ENCODE measurements at regions not wholly inside any gene's neighbourhood (a gene's known extent, or its start where the extent isn't known, plus 50 kb on each side); places are given as distances from the start of the nearest gene placed in this dataset.
"Not testable (repeated sequence)": the region's sequence is repeated elsewhere in the genome, so short reads cannot be mapped to it uniquely, and the experiment has no call there.

GRCh38 chr5:82886911-82887310 lies 190.3 kb downstream of the TMEM167A start:
- DNase-seq, result no peak
- Mint-ChIP-seq H3K4me3 (no peak overlapping the region), H3K27me3 (peaks cover 9% of the 10 kb centered on the region), H3K9me3 (no peaks in the 10 kb centered on the region), H3K4me1 (ENCODE audit: low read depth) (peaks cover 27% of the 10 kb centered on the region), H3K36me3 (ENCODE audit: low read depth) (no peaks in the 10 kb centered on the region), H3K27ac (no peak overlapping the region)

GRCh38 chr5:82885627-82886389 lies 191.4 kb downstream of the TMEM167A start:
- Mint-ChIP-seq H3K4me1 (ENCODE audit: low read depth) (peaks cover 36% of the 10 kb centered on the region), H3K27ac (no peak overlapping the region), H3K27me3 (peaks cover 9% of the 10 kb centered on the region), H3K9me3 (no peaks in the 10 kb centered on the region), H3K4me3 (no peak overlapping the region), H3K36me3 (ENCODE audit: low read depth) (no peaks in the 10 kb centered on the region)
- DNase-seq, result no peak

GRCh38 chr5:82884821-82885471 lies 192.2 kb downstream of the TMEM167A start:
- H3K27me3 Mint-ChIP-seq, result peaks cover 9% of the 10 kb centered on the region
- H3K9me3 Mint-ChIP-seq, result peaks cover 7% of the 10 kb centered on the region
- H3K4me1 Mint-ChIP-seq (ENCODE audit: low read depth), result peaks cover 36% of the 10 kb centered on the region
- H3K36me3 Mint-ChIP-seq (ENCODE audit: low read depth), result no peaks in the 10 kb centered on the region
- no peak overlapping the region for H3K27ac Mint-ChIP-seq
- DNase-seq, result no peak
- H3K4me3 Mint-ChIP-seq, result no peak overlapping the region

- peak overlapping the region; percentile 23 for H3K27ac Mint-ChIP-seq
- H3K27me3 Mint-ChIP-seq, result peaks cover 9% of the 10 kb centered on the region
- H3K36me3 Mint-ChIP-seq (ENCODE audit: low read depth), result no peaks in the 10 kb centered on the region
- H3K9me3 Mint-ChIP-seq, result peaks cover 26% of the 10 kb centered on the region
- peaks cover 36% of the 10 kb centered on the region for H3K4me1 Mint-ChIP-seq (ENCODE audit: low read depth)
- H3K4me3 Mint-ChIP-seq, result no peak overlapping the region
- DNase-seq, result no peak
Observed at GRCh38 chr5:82882316-82882715, 194.9 kb downstream of the TMEM167A start.

GRCh38 chr5:82881571-82882174 lies 195.5 kb downstream of the TMEM167A start:
- DNase-seq, result no peak
- H3K9me3 Mint-ChIP-seq, result peaks cover 28% of the 10 kb centered on the region
- H3K4me1 Mint-ChIP-seq (ENCODE audit: low read depth), result peaks cover 36% of the 10 kb centered on the region
- peaks cover 7% of the 10 kb centered on the region for H3K27me3 Mint-ChIP-seq
- no peaks in the 10 kb centered on the region for H3K36me3 Mint-ChIP-seq (ENCODE audit: low read depth)
- peak overlapping the region; percentile 77 for H3K27ac Mint-ChIP-seq
- H3K4me3 Mint-ChIP-seq, result peak overlapping the region; percentile 1

GRCh38 chr5:82879089-82879488 lies 198.1 kb downstream of the TMEM167A start:
- Mint-ChIP-seq H3K36me3 (ENCODE audit: low read depth) (no peaks in the 10 kb centered on the region), H3K4me3 (no peak overlapping the region), H3K27me3 (peaks cover 5% of the 10 kb centered on the region), H3K27ac (no peak overlapping the region), H3K4me1 (ENCODE audit: low read depth) (peaks cover 23% of the 10 kb centered on the region), H3K9me3 (peaks cover 31% of the 10 kb centered on the region)
- no peak for DNase-seq

GRCh38 chr5:82873452-82873851 lies 203.7 kb downstream of the TMEM167A start:
- Mint-ChIP-seq H3K27me3 (peaks cover 7% of the 10 kb centered on the region), H3K27ac (no peak overlapping the region), H3K4me3 (no peak overlapping the region), H3K9me3 (peaks cover 18% of the 10 kb centered on the region), H3K4me1 (ENCODE audit: low read depth) (no peaks in the 10 kb centered on the region), H3K36me3 (ENCODE audit: low read depth) (no peaks in the 10 kb centered on the region)
- no peak for DNase-seq

- H3K36me3 Mint-ChIP-seq (ENCODE audit: low read depth); H3K4me1 Mint-ChIP-seq (ENCODE audit: low read depth); DNase-seq; H3K4me3 Mint-ChIP-seq; H3K27ac Mint-ChIP-seq; H3K27me3 Mint-ChIP-seq: not testable (repeated sequence)
- H3K9me3 Mint-ChIP-seq, result peaks cover 12% of the 10 kb centered on the region
Observed at GRCh38 chr5:82872321-82873288, 204.6 kb downstream of the TMEM167A start.

- H3K4me3 Mint-ChIP-seq, result no peak overlapping the region
- no peaks in the 10 kb centered on the region for H3K4me1 Mint-ChIP-seq (ENCODE audit: low read depth)
- no peak overlapping the region for H3K27ac Mint-ChIP-seq
- no peak for DNase-seq
- H3K27me3 Mint-ChIP-seq, result no peaks in the 10 kb centered on the region
- H3K36me3 Mint-ChIP-seq (ENCODE audit: low read depth), result no peaks in the 10 kb centered on the region
- no peaks in the 10 kb centered on the region for H3K9me3 Mint-ChIP-seq
Observed at GRCh38 chr5:82865625-82866024, 211.6 kb downstream of the TMEM167A start.

GRCh38 chr5:82863266-82863665 lies 213.9 kb downstream of the TMEM167A start:
- H3K27me3 Mint-ChIP-seq, result no peaks in the 10 kb centered on the region
- no peak overlapping the region for H3K27ac Mint-ChIP-seq
- no peak overlapping the region for H3K4me3 Mint-ChIP-seq
- H3K4me1 Mint-ChIP-seq (ENCODE audit: low read depth), result no peaks in the 10 kb centered on the region
- H3K9me3 Mint-ChIP-seq, result no peaks in the 10 kb centered on the region
- H3K36me3 Mint-ChIP-seq (ENCODE audit: low read depth), result no peaks in the 10 kb centered on the region
- DNase-seq, result no peak

- Mint-ChIP-seq H3K4me1 (ENCODE audit: low read depth) (no peaks in the 10 kb centered on the region), H3K36me3 (ENCODE audit: low read depth) (no peaks in the 10 kb centered on the region), H3K9me3 (no peaks in the 10 kb centered on the region), H3K4me3 (no peak overlapping the region), H3K27ac (no peak overlapping the region), H3K27me3 (no peaks in the 10 kb centered on the region)
- DNase-seq, result no peak
Observed at GRCh38 chr5:82862711-82863110, 214.5 kb downstream of the TMEM167A start.

GRCh38 chr5:82862261-82862660 lies 214.9 kb downstream of the TMEM167A start:
- Mint-ChIP-seq H3K4me3 (no peak overlapping the region), H3K4me1 (ENCODE audit: low read depth) (no peaks in the 10 kb centered on the region), H3K36me3 (ENCODE audit: low read depth) (no peaks in the 10 kb centered on the region), H3K27ac (no peak overlapping the region), H3K9me3 (no peaks in the 10 kb centered on the region), H3K27me3 (no peaks in the 10 kb centered on the region)
- no peak for DNase-seq

GRCh38 chr5:82861701-82862100 lies 215.5 kb downstream of the TMEM167A start:
- no peaks in the 10 kb centered on the region for H3K27me3 Mint-ChIP-seq
- no peaks in the 10 kb centered on the region for H3K36me3 Mint-ChIP-seq (ENCODE audit: low read depth)
- no peak for DNase-seq
- H3K27ac Mint-ChIP-seq, result no peak overlapping the region
- H3K9me3 Mint-ChIP-seq, result no peaks in the 10 kb centered on the region
- no peaks in the 10 kb centered on the region for H3K4me1 Mint-ChIP-seq (ENCODE audit: low read depth)
- no peak overlapping the region for H3K4me3 Mint-ChIP-seq

GRCh38 chr5:82859451-82860140 lies 217.6 kb downstream of the TMEM167A start:
- H3K36me3 Mint-ChIP-seq (ENCODE audit: low read depth), result no peaks in the 10 kb centered on the region
- no peaks in the 10 kb centered on the region for H3K4me1 Mint-ChIP-seq (ENCODE audit: low read depth)
- H3K27ac Mint-ChIP-seq, result no peak overlapping the region
- H3K9me3 Mint-ChIP-seq, result no peaks in the 10 kb centered on the region
- no peak overlapping the region for H3K4me3 Mint-ChIP-seq
- H3K27me3 Mint-ChIP-seq, result no peaks in the 10 kb centered on the region
- DNase-seq, result no peak
